SH-SY5Y (cell line): ENCODE measurements at regions not wholly inside any gene's neighbourhood (a gene's known extent, or its start where the extent isn't known, plus 50 kb on each side); places are given as distances from the start of the nearest gene placed in this dataset.

Experiments
- GATA2 ChIP-seq: IDR thresholded peaks from 2 replicates; pipeline ENCODE4 v1.6.1; 2011; ENCODE audit warnings: mild to moderate bottlenecking, low read depth, low read length
- GATA3 ChIP-seq: IDR thresholded peaks from 2 replicates; pipeline ENCODE4 v1.6.1; 2011; ENCODE audit warnings: low read depth, mild to moderate bottlenecking, low read length, moderate library complexity

DNA sequence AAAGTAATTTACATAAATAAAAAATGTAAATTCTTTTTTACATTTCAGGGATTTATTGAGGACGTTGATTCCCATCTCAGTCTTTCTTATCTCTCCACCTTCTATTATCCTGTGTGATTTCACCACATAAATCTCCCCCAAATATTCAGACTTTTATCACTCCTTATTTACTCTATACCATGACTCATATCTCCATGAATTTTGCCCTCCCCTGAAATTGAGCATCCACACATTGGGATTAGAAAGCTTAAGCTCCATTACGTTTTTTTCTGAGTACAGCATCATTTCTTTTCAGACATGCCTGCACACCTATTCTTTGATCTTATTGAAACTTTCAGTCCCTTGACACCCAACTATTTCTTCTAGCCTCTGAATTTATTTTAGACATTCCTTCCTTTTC lies 111.2 kb downstream of the IFI44 start:
- TF ChIP-seq GATA2 (no peak), GATA3 (no peak)

DNA sequence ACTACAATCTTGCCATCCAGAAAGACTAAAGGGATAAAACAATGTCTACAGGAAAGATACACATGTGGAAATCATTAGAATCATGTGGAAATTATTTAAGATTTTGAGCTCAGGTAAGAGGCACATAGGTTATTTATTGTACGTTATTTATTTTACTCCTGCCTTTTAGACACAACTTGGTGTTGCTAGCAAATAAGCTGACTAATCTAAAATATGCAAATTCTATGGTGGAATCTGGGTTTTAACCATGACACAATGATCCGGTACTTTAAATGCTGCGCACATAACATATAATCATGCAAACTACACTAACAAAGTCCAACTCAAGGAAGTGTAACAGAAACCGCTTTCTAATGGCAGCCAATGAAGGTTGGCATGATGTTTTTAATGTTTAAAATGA lies 112.5 kb downstream of the IFI44 start:
- TF ChIP-seq GATA3 (no peak), GATA2 (no peak)

DNA sequence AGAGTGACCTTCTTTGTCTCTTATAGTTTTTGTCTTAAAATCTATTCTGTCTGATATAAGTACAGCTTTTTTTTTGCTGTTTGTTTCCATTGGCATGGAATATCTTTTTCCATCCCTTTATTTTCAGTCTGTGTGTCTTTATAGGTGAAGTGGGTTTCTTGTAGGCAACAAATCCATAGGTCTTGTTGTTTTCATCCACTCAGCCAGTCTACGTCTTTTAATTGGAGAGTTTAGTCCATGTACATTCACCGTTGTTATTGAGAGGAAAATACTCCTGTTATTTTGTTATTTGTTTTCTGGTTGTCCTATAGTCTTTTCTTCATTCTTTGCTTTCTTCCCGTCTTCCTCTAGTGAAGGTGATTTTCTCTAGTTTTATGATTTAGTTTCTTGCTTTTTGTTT lies 115.9 kb downstream of the IFI44 start:
- TF ChIP-seq GATA2 (no peak), GATA3 (no peak)

DNA sequence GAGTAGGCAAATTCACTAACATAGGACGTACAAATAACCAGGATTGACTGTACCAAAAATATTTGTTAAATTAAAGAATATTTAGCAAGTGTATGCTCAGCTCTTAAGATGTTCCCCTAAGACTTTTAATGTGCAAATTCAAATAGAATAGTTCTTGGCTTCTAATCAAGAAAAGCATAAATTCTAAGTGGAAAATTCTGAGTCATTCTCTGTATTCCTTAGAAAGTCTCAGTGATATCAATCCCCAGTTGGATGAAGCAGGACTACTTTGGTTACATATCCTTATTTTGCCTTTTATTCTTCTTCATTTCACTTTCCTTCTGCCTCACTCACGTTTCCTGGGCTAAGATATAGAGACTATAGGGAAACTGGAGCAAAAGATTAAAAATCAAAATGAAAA lies 130.2 kb downstream of the IFI44 start:
- TF ChIP-seq GATA2, result no peak
- TF ChIP-seq GATA3, result no peak

DNA sequence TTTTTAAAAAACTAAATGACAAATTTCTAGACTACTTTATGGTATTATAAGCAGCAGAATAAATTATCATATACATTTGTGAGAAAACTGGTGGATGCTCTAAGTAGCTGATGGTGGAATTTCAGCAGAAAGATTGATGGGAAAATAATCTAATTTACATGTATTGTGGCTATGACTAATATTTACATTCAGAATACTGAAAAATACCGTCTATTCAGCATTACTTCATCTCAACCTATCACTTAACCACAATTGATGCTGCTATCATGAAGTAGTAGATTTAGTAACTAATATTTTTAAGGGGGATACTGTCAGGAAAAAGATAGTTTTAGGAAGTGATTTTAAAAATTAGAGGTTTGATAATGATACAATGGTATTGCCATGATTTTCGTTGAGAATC lies 137.9 kb downstream of the IFI44 start:
- TF ChIP-seq GATA3 (no peak), GATA2 (no peak)

DNA sequence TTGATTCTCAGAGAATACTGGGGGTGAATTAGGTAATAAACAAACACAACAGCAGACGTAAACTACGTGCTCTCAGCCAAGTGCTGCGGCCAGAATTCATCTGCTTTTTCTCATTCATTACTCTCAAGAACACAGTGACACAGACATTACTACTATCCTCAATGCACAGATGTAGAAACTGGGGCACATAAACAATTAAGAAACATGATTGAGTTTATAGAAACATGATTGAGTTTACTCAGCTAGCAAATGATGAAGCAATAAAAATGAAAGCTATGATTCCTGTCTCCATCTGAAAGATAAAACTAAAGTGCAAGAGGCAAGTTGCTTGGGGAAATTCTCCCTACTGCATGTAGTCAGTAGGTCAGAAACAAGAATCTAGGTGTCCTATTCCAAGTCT lies 140.5 kb downstream of the IFI44 start:
- TF ChIP-seq GATA3 (peak; percentile 53; the same call in 1 of the 2 replicates), GATA2 (peak; percentile 51; the same call in 1 of the 2 replicates)

DNA sequence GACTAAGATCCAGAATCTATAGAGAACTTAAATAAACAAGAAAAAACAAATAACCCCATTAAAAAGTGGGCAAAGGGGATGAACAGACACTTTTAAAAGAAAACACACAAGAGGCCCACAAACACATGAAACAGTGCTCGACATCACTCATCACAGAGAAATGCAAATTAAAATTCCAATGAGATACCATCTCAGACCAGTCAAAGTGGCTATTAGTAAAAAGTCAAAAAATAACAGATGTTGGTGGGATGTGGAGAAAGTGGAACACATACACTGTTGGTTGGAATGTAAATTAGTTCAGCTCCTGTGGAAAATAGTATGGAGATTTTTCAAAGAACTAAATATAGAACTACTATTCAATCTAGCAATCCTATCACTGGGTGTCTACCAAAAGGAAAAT lies 143.1 kb downstream of the IFI44 start:
- TF ChIP-seq GATA3 (no peak), GATA2 (no peak)

DNA sequence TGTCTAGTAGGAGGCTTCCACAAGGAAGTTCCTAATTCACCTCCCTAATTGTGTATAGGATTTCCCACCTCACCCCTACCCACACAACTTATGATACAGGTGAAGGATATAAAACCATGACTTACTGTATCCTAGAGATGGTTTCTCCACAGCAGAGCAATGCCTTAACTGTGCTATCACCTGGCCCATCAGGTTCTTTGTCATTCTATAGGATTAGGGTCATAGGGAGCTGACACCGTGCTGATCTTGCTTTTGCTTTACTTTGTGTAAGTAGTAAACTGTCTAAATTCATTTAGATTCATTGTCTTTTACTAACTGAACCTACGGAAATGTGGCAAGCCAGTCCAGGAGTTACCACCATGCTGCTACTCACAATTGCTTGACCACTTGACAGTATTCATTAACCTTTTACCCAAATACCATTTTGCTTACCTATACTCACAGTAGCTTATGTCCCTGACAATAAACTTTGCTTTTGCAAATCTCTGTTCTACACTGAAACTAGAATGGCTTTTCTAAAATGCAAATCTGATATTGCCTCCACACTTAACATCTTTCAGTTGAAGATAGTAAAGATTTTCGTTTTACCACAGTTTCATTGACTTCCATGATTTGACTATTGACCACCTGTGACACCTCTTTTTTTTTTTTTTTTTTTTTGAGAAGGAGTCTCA lies 147.6 kb downstream of the IFI44 start:
- TF ChIP-seq GATA3, result no peak
- no peak for TF ChIP-seq GATA2

DNA sequence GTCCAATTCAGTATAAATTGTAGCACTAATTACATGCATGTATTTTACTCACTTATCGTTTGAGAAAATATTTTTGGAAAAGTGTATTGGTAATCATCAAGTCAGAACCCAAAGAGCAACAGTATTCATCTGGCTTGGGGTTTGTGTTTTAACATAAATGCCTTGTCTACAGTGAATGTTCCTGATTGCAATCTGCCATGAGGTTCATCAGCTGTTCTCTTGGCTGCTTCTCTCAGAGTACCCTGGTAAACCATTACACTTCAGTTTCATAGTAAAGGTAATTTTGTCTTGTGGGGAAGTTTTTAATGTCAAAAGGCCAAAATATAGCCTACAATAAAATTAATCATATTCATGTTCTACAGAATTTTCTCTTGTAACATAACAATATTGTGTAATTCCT lies 150.3 kb downstream of the IFI44 start:
- TF ChIP-seq GATA2, result peak; percentile 63; the same call in 1 of the 2 replicates
- TF ChIP-seq GATA3, result peak; percentile 55

DNA sequence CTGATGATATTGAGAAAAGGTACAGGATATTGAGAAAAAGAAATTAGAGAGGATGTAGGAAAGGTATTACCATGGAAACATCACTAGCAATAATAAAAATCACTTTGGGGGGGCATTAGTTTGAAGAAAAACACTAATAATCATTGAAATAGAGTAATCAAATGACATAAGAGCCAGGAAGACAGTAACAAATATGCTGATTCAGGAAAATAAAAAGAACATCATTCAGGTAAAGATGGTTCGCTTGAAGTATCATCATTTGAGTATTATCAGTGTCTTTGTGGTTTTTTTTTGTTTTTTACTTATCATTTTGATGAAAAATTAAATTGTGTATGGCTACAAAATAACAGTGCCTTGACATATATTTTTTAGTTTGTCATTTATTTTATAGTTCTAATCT lies 164.5 kb downstream of the IFI44 start:
- TF ChIP-seq GATA2, result no peak
- TF ChIP-seq GATA3, result no peak

DNA sequence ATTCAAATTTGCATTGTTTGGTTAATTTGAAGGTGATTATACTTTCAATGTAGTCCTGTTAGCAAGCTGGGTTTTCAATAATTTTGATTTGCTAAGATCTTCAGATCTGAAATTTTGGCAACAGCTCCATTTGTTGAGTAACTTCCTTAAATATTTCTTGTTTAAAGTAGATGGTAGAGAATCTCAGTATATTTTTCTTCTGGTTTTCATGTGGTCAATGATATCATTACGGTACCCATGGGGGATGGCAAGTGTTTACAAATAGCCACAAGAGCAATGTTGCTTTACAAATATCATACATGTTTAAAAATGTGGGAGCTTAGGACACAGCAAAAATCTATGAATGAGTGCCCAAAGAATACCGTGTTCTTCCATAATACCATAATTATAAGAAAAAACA lies 175.9 kb downstream of the IFI44 start:
- TF ChIP-seq GATA3, result no peak
- TF ChIP-seq GATA2, result no peak

DNA sequence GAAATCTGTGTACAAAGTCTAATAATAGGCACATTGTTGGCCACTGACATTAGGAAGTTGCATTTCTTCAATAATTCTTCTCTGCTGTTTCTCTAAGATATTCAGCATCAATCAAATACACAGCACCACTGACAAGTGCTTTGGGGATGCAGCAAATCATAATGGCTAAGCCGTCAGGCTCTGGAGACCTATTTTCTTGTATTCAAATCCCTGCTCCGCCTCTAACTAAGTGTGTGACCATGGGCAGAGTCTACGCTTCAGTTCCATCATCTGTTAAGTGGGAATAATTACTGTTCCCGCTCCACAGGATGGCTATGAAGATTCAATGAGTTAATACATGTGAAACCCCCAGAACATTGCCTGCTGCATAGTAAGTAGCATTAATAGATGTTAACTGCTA lies 176.9 kb downstream of the ADGRL4 start:
- TF ChIP-seq GATA3 (no peak), GATA2 (no peak)

DNA sequence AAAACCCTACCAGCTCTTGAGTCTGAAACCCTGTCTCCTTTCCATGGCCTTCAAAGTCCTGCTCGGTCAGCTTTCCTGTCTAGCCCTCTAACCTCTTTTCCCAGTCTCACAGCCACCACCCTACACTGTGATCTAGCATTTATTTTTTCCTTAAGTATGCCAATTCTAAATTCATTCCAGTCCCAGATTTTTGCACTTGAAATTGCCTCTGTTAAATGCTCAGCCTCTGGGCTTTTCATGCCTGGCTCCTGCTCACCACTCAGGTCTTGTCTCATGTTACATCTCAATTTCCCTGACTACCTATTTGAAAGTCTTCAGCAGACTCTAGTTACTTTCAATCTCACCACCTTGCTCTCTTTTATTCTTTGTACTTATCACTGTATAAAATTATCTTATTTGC lies 176.2 kb downstream of the ADGRL4 start:
- TF ChIP-seq GATA3 (no peak), GATA2 (no peak)

DNA sequence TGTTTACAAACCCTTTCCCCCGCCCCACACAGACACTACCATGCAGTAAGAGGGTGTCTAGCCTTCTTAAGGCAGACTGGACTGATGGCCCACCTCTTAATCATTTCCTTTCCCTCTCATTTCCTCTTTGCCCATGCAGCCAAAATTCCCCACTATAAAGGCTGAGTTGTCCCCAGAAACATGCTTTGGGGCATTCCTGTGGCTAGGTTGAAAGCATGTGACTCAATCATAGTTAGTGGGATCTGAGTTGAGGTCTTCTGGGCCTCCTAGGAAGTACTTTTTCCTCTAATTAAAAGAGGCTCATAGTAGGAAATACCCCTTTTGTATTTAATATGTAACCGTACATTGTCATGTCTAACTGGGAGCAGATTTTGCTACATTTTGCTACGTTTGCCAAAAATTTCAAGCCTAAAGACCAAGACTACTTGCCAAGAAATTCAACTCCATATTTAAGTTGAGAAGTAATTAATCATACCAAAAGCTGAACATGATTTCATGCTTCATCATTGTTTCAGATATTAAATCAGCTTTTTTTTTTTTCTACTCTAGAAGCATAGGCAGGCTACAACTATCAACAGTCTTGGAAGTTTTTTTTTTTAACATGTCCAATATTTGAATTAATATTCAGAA lies 174.7 kb downstream of the ADGRL4 start:
- TF ChIP-seq GATA2 (no peak), GATA3 (no peak)

DNA sequence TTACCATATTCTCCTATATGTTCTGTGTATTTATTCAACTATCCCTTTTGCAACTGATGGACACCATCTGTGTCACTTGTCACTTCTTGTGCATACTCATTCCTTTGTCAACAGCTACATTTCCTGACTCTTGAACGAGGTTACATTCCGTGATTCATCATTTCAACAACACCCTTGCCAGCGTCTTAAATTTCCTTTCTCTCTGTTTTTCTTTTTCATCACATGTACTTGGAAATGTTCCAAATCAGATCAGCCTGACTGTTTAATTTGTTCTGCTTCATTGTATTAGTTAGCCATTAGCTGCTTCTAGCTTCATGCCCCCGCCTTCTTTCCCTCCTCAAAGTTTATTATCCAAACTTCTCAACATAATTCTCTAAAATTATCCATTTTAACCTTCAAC lies 173.0 kb downstream of the ADGRL4 start:
- TF ChIP-seq GATA3 (no peak), GATA2 (no peak)

DNA sequence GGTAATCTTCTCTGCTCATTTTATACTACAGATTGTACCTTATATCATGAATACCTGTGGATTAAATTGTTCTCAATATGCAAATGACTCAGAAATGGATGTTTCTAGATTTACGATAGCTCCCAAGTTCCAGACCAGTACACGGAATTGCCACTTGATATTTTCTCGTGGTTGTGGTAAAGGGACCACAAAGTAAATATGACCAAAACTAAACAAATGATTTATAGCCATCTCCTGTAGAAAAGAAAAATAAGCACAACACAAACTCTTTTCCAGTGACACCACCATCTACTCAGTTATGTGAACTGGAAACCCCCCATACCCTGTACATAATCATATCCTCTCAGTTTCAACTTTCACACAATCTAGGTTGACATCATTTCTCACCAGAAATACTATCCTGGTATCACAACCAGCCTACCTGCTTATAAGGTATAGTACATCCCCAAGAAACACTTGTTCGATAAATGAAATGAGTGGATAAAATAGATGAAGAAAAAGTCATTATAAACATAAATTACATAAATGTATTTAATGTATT lies 172.3 kb downstream of the ADGRL4 start:
- no peak for TF ChIP-seq GATA2
- no peak for TF ChIP-seq GATA3
